Tongue (tissue), 1 donor: ENCODE measurements at regions not wholly inside any gene's neighbourhood (a gene's known extent, or its start where the extent isn't known, plus 50 kb on each side); places are given as distances from the start of the nearest gene placed in this dataset.
"Not testable (repeated sequence)": the region's sequence is repeated elsewhere in the genome, so short reads cannot be mapped to it uniquely, and the experiment has no call there.

Experiments used
- DNase-seq: peaks from one replicate; pipeline ENCODE4 v3.0.0-alpha.2; 2015

DNA sequence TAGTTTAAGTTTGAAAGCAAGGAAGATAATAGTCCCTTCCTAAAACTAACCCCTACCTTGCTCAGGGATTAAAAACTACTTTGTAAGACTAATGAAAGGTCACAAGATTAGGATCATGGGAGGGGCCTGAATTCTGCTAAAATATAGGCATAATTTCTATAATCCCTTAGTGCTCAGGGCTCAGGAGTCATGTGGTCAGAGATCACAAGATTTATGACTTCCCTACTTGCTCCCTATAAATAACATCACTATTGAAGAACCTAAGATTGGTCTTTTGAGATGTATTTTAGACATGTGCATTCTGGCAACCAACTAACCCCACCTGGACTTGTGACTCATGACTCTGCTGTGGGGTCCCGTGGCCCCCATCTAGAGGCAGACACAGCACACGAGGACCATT, 81.1 kb downstream of the STMND1 start:
- DNase-seq, result no peak

DNA sequence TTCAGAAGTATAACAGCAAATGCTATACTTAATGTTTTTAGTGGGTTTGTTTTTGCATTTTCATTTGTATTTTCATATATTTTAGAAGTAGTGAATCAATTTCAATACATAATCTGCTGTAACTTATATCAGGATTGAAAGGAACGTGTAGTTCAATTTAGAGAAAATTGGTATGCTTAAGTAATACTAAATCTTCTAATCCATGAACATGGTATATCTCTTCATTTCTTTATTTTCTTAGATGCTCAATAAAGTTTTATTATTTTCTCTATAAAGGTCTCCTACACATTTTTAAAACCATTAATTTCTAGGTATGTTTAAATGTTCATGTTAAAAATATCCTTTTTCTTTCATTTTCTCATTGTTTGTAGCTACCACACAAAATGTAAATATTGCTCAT, 85.1 kb downstream of the STMND1 start:
- DNase-seq, result no peak

DNA sequence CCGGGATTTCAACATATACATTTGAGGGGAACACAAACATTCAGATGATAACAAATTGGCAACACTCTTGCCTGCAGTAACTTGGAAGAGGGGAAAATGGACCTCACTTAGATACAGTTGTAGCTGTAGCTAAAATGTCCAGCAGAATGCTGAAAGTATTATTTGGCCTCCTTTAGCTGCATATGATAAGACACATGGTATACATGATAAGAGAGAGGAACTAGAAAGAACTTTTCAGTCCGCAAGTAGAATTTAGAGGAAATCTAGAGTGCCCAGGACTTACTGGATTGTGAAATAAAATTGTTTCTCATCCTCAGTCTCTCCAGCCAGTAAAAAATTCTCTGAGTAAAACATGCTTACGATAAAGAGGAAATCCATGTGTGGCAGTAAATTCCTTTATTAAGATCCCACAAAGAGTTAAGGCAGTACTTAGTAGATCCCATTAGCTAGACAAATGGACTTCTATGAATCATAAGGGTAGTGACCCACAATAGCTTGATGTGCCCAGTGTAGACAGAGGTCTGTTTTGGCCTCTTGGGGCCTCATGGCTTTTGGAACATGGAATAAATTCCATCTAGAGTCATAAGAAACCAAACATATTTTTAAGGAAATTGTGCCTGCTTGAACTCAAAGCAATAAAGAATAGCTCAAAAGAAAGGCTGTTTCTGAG, 87.9 kb upstream of the RBM24 start:
- DNase-seq, result no peak

DNA sequence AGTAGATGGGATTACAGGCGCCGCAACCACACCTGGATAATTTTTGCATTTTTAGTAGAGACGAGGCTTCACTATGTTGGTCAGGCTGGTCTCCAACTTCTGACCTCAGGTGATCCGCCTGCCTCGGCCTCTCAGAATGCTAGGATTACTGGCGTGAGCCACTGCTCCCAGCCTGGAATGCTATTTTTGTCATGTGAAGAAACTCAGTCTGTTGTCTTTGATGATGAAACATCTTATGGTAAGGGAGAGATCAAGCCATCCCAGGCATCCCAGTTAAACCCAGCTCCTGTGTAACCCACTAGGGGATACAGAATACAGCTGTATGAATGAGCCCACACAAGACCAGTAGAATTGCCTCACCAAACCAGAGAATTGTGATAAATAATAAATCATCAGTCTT, 83.6 kb upstream of the RBM24 start:
- DNase-seq, result no peak

DNA sequence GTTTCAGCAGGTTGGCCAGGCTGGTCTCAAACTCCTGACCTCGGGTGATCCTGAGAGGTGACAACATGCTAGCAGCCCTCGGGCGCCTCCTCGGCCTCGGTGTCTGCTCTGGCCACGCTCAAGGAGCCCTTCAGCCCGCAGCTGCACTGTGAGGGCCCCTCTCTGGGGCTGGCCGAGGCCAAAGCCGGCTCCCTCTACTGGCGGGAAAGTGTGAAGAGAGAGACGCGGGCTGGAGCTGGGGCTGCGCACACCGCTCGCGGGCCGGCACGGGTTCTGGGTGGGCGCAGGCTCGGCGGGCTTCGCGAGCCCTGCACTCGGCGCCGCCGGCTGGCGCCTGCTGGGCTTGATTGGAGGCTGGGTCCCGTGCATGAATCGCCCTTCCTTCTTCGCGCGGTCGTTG, 80.8 kb upstream of the RBM24 start:
- no peak for DNase-seq

DNA sequence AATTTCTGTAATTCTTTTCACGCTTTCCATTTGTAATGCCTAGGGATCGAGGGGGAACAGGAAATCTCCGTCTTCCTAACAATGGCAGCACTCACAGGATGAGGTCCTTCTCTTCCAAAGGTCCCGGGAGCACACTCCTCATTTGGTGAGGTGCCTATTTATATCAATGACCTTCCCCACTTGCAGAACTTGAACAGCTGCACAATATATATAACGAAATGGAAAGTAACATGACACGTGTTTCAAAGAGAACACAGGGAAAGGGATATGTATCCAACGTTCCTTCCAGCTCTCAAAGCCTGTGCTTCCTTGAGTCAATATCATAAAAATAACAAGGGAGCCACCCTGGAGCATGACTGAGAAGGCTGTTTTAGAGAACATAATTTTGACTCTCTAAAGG, 78.6 kb upstream of the RBM24 start:
- peak; percentile 91 for DNase-seq

DNA sequence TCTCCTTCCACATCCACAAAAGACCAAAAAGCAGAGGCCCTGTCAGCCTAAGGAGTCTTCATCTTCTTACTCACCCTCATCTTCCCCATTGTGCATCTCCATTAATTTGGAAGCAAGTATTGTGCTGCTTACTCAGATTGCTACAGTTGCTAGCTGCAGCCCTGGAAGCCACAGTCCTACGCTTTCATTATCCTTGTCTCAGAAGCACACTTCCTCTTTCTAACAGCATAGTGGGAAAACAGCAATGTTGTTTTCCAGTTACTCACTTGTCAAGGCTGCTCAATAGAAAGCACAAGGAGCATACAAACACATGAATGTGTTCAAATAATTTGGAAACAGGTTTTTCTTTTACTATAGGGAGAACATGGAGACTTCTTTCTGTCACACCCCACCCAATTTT, 76.6 kb upstream of the RBM24 start:
- no peak for DNase-seq

DNA sequence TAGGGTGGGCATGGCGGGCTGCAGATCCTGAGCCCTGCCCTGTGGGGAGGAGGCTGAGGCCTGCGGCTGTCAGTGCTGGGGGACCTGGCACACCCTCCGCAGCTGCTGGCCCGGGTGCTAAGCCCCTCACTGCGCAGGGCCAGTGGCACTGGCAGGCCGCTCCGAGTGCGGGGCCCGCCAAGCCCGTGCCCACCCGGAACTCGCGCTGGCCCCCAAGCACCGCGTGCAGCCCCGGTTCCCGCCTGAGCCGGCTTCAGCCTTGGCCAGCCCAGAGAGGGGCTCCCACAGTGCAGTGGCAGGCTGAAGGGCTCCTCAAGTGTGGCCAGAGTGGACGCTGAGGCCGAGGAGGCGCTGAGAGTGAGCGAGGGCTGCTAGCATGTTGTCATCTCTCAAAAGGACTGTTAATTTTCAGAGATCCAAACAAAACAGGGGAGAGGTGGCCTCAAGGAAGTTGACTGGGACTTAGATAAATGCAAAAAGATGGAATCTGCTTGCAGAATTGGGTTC, 74.5 kb upstream of the RBM24 start:
- no peak for DNase-seq

DNA sequence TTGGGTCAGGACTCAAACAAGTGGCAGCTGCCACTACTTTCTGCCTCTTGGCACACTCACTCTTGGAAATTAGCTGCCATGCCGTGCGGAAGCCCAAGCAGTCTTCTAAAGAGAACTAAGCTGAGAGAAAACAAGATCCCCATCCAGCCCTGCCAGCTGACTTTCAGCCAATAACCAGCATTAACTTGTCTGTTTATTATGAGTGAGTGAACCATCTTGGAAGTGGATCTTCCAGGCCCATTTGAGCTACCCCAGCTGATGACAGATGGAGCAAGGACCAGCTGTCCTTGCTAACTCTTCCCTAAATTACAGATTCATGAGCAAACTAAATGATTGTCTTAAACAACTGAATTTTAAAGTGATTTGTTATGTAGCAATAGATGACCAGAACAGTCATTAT, 73.9 kb upstream of the RBM24 start:
- peak; percentile 57 for DNase-seq

DNA sequence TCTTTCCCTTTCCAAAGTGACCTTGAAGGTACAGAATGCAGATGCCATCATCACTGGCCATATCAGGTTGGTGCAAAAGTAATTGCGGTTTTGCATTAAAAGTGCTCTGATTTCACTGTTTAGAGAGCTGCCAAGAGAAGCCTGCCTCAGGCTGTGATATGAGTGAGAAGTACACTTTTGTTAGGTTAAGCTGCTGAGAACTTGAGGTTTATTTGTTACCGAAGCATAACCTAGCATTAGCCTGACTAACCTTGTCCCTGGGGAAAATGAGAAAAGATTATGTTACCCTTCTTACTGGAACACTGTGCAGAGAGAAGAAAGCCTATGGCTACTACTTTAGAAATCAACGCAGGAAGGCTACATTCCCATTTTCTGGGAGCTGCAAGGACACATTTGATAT, 70.5 kb upstream of the RBM24 start:
- DNase-seq, result no peak

DNA sequence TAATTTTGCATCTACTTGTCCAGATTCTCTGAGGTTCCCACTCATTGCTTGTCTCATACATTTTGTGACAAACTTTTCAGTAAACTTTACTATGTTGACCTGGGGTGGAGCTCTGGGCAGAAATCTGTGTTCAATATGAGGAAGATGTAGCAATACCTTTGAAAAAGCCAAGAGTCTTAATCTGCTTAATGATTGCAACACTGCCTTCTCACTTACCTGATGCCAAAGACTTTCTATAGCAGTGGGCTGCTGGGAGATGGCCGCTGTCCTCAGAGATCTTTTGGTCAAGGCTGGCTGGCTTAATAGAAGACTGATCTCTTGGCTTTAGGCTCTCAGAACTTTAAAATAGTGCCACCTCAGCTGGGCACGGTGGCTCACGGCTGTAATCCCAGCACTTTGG, 70.1 kb upstream of the RBM24 start:
- no peak for DNase-seq

DNA sequence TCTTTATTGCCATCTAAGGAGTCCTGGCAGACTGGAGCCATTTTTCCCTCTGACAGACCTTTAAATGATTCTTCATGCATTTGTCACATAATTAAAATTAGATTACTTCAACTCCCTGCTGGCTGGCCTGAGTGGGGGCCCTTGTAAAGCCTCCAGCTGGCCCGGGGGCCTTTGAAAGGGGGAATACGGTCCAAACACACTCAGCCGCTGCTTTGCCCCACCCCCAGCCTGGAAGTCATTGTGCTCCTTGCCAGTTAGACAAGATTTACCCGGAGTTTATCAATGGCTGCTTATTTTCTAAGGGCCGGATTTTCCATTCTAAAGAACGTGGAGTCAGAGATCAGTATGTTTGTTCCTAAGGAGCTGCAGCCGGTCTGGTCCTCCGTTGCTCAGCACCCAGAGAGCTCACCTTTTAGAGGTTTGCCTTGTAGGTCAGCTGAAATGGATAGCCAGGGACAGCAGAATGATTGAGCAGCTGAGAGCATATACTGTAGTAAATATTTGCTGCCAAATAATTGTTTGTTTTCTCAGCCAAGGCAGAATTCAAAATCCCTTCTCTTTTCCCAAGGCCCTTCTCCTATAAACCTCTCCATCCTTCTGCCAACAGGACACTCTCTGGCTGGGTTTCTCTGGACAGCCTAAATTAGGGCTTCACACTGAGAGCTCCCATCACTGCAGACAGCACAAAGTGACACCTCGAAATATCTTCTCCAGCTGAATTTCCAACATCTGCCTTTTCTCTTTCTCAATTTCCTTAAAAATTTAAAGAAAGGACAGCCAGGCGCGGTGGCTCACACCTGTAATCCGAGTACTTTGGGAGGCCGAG, 68.4 kb upstream of the RBM24 start:
- peak; percentile 94 for DNase-seq

DNA sequence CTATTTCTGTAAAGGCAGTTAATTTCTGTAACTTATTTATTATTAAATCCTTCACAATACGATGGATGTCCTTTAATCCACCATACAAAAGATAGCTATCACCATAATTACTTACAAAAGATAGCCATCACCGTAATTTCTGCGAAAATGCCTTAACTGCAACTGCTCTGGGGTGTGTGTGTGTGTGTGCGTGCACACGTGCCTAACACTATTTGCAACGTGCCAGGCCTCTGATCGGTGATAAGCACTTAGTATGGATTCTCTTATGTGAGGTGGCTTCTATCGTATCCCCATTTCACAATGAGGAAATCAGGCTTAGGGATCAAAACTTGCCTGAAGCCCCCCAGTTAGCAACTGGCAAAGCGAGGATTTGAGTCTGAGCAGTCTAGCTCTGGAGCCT, 67.1 kb upstream of the RBM24 start:
- no peak for DNase-seq

DNA sequence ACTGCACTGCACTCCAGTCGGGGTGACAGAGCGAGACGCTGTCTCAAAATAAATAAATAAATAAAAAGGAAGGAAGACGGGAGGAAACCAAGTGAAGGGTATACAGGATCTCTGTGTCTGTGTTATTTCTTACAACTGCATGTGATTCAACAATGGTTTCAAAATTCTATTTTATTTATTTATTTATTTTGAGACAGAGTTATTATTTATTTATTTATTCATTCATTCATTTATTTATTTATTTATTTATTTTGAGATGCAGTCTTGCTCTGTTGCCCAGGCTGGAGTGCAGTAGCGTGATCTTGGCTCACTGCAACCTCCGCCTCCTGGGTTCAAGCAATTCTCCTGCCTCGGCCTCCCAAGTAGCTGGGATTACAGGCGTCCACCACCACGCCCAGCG, 64.2 kb upstream of the RBM24 start:
- DNase-seq, result not testable (repeated sequence)

DNA sequence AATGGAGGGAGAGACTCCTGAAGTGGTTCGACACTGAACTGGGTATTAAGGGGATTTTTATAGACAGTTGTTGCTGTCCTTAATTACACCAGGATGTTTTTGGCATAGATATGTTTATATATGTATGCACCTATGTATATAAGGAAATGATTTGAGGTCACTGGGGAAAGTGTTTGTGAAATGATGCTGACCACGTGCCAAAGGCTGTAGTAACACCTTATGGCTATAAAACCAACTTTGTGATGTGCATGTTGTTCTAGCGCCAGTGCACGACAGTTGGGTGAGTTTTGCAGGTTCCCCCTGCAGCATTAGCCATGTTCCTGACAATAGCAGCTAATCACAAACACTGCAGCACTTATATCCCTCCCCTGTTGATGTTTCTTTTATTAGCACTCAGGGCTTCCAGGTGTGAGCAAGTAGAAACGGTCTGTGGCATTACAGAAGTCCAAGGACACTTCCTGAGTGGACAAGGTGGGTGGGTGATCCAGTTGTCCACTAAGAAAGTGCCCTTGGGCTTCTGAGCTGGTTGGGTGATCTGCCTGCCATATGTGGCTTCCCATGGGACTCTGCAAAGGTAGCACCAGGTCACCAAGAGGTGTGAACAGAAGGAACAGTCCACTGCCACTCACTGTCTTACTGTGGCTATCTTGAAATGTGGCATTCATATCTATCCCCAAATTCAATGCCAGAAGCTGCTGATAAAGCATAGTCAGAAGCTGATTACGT, 63.0 kb upstream of the RBM24 start:
- DNase-seq, result no peak

DNA sequence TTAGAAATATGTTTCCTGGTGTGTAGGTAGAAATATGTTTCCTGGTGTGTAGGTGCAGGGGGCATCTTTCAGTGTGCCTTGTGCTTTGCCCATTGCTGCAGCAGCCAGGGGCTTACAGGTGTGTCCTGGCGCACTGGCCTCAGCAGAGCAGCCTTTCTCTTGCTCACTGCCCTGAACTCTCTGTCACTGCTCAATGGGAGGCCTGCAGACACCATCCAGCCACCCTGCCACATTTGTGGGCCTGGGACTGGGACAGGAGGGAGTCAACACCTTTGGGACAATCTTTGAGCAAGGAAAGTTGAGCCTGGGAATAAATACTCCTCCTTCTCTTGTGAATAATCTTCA, 62.4 kb upstream of the RBM24 start:
- no peak for DNase-seq

DNA sequence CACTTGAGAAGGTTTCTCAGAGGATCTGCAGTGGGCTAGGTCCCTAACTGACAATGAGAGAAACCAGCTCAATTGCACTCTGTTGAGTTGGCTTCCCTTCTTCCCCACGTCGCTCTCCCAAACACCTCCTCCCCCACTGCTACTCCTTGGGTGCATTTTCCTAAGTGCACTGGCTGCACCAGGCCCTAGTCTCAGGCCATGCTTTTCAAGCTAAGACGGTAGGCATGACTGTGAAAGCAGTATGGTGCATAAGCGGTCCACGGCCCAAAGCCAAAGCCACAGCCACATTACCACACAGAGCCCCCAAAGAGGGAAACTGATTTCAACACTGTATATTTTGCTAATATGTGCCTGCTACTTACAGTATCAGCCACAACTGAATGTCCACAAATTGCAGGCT, 62.1 kb upstream of the RBM24 start:
- DNase-seq, result no peak

DNA sequence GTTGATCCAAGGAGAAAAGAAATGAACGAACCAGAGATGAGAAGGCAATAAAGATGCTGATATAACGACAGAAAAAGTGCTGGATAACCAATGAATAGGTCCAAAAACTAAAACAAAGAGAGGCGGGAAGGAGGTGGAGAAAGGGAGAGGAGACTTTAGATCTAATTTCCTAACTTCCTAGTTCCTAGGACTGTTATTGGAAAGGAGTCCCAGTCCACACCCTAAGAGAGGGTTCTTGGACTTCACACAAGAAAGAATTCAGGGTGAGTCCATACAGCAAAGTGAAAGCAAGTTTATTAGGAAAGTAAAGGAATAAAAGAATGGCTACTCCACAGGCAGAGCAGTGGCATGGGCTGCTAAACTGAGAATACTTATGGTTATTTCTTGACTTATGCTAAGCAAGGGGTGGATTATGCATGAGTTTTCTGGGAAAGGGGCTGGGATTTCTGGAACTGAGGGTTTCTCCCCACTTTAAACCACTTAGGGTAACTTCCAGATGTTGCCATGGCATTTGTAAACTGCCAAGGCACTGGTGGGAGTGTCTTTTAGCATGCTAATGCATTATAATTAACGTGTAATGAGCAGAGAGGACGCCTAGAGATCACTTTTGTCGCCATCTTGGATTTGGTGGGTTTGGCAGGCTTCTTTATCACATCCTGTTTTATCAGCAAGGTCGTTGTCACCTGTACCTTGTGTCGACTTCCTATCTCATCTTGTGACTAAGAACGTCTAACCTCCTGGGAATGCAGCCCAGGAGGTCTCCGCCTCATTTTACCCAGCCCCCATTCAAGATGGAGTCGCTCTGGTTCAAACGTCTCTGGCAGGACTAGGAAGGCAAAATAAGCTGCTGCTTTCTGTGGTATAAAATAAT, 60.9 kb upstream of the RBM24 start:
- DNase-seq, result no peak

DNA sequence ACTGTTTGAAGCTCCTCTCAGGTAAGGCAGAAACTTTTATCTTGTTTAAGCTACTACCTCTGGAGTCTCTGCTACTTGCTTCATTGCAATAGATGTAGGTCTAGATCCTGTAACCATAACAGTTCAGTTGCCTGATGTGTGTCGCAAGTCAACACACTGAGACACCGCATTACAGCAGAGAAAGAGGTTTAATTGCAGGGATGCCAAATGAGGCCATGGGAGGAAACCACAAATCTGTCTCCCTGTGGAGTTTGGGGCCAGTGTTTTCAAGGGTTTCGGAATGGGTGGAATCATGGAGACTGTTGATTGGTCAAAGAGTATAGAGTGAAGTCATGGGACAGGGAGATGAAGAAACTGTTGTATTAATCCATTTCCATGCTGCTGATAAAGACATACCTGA, 57.1 kb upstream of the RBM24 start:
- no peak for DNase-seq

DNA sequence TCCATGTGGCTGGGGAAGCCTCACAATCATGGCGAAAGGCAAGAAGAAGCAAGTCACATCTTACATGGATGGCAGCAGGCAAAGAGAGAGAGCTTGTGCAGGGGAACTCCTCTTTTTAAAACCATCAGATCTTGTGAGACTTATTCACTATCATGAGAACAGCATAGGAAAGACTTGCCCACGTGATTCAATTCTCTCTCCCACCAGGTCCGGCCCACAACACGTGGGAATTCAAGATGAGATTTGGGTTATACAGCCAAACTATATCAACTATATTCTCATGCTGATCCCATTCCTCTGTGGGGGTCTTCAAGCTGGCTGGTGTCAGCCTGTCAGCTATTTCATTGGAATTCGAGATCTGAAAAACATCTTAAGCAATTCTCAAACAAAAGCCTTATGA, 56.7 kb upstream of the RBM24 start:
- DNase-seq, result not testable (repeated sequence)

DNA sequence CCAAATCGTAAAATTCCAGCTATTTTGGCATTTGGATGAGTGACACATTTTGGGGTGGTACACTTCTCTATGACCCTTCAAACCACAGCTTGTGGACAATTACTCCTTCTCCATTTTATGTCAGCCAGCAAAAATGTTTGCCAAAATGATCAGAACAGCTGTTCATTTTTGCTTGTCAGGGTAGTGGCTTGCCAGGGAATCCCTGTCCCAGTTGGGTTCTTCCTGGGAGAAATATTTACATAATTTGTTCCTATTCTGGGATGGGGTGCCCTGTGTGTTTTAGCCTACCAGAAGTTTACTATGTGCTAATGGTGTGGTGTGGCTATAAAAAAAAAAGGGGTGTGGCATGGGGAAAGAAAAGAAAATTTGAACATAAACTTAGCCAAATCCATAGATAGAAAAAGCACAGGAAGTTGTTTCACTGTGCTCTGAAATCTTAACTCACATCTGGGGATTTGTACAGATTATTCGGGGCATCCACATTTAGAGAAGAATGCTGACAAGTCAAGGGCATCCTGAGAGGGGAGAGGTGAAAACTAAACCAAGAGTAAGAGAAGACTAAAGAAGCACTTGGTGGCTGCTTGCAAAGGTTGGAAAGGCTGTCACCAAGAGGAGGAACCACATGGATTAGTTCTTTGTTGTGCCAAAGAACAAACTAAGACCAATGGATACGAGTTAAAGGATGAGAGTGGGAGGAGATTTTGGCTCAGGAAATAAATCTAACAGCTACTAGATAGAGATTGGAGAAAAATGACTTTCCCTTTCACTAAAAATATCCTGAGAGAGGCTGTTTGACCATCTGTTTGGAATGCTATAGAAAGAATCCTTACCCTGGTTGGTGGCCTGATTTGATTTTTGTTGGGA, 55.2 kb upstream of the RBM24 start:
- DNase-seq, result peak; percentile 80
